Testis (tissue), 2 donors: ENCODE measurements at regions not wholly inside any gene's neighbourhood (a gene's known extent, or its start where the extent isn't known, plus 50 kb on each side); places are given as distances from the start of the nearest gene placed in this dataset.

ENCODE experiments used
- DNase-seq: peaks from one replicate; pipeline ENCODE4 v3.0.0-alpha.2; 2019
- H3K27ac ChIP-seq, 2 donors: fragments of 200-600 bp; sonication (generic); one replicate each; pipeline ENCODE4 v1.5.1; 2019
- H3K27me3 ChIP-seq: fragments of 200-600 bp; sonication (generic); one replicate; pipeline ENCODE4 v1.5.1; 2019
- H3K36me3 ChIP-seq: fragments of 200-600 bp; sonication (generic); one replicate; pipeline ENCODE4 v1.5.1; 2017; ENCODE audit warnings: low read depth; ENCODE audit errors: missing control alignments
- H3K4me1 ChIP-seq: fragments of 200-600 bp; sonication (generic); one replicate; pipeline ENCODE4 v1.5.1; 2019
- H3K4me3 ChIP-seq, 2 donors: fragments of 200-600 bp; sonication (generic); one replicate each; pipeline ENCODE4 v1.5.1; 2017 to 2019
- H3K9me3 ChIP-seq: fragments of 200-600 bp; sonication (generic); one replicate; pipeline ENCODE4 v1.5.1; 2017
- POLR2A ChIP-seq: fragments of 450-650 bp; IDR thresholded peaks from one replicate; pipeline ENCODE4 v1.6.1; 2017; ENCODE audit warnings: antibody characterized with exemption, mild to moderate bottlenecking, moderate library complexity
- WGBS, 2 donors: methylation state at CpG; one replicate each; pipeline ENCODE4 v1.1.5; 2018; 5-methylcytosine and 5-hydroxymethylcytosine counted together
- intact Hi-C: fragments of 100-400 bp; cut with DNase I; formaldehyde crosslinking; loops from one replicate; pipeline ENCODE4 v1.15.1; 2023; ENCODE audit warnings: low total_unique reads
- TF ChIP-seq, protein P1 (sequence below), 3 experiments: fragments of 450-650 bp in 2 of 3; fragments of 200-600 bp in 1 of 3; sonication (generic) in 1 of 3; IDR thresholded peaks; one replicate each; pipeline ENCODE4 v1.5.1; 2016 to 2019; ENCODE audit warnings: antibody characterized with exemption in 3 of 3, mild to moderate bottlenecking in 2 of 3, moderate library complexity in 1 of 3

DNA sequence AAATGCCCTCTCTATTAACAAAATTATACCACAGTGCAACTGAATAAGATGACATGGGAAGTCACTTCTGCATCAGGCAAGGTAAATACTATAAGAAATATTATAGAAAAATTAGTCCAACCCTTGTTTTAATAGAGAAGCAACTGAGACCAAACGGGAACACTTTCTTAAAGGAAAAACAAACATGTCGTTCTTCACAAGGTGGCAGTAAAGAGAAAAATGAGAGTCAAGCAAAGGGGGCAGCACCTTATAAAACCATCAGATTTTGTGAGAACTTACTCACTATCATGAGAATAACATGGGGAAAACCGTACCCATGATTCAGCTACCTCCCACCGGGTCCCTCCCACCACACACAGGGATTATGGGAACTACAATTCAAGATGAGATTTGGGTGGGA, 481.7 kb upstream of the CRIM1 start:
- WGBS, 2 donors: 67 to 87% methylated on average over 4 of the region's 4 CpGs
- Histone ChIP-seq H3K9me3 (no peaks in the 10 kb centered on the region), H3K4me1 (no peaks in the 10 kb centered on the region), H3K27ac (no peak overlapping the region), H3K36me3 (no peaks in the 10 kb centered on the region), H3K27me3 (no peaks in the 10 kb centered on the region), H3K4me3 (no peak overlapping the region)
- TF ChIP-seq, protein P1, sequence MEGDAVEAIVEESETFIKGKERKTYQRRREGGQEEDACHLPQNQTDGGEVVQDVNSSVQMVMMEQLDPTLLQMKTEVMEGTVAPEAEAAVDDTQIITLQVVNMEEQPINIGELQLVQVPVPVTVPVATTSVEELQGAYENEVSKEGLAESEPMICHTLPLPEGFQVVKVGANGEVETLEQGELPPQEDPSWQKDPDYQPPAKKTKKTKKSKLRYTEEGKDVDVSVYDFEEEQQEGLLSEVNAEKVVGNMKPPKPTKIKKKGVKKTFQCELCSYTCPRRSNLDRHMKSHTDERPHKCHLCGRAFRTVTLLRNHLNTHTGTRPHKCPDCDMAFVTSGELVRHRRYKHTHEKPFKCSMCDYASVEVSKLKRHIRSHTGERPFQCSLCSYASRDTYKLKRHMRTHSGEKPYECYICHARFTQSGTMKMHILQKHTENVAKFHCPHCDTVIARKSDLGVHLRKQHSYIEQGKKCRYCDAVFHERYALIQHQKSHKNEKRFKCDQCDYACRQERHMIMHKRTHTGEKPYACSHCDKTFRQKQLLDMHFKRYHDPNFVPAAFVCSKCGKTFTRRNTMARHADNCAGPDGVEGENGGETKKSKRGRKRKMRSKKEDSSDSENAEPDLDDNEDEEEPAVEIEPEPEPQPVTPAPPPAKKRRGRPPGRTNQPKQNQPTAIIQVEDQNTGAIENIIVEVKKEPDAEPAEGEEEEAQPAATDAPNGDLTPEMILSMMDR (IDR thresholded peaks at IDR 0.05): no peak
- no peak for TF ChIP-seq POLR2A
- DNase-seq: no peak
- intact Hi-C loops: no loop called here

DNA sequence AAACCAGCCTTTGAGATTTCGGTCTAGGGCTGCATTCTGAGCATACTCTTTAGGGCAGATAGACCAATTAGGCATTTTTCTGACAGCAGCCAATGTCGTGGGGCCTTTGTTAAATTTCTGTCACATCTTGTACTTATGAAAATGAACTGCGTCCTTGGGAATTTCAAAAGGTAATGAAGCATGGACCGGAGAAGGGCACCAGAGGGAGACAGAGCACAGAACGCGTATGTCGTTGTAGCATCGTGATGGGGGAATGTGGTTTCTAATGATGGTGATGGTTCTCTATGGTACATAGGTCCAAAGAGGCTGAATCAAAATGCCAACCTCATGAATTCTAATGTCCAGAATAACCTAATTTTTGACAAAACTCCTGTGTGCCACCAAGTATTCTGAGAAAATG, 483.9 kb upstream of the CRIM1 start:
- Histone ChIP-seq H3K36me3 (no peaks in the 10 kb centered on the region), H3K27ac (no peak overlapping the region), H3K4me3 (no peak overlapping the region), H3K4me1 (no peaks in the 10 kb centered on the region), H3K27me3 (no peaks in the 10 kb centered on the region), H3K9me3 (no peaks in the 10 kb centered on the region)
- TF ChIP-seq, protein P1 (IDR thresholded peaks at IDR 0.05): no peak
- TF ChIP-seq POLR2A: no peak
- intact Hi-C loops: no loop called here
- DNase-seq: no peak
- 57 to 75% methylated on average over 8 of the region's 8 CpGs for WGBS, 2 donors

DNA sequence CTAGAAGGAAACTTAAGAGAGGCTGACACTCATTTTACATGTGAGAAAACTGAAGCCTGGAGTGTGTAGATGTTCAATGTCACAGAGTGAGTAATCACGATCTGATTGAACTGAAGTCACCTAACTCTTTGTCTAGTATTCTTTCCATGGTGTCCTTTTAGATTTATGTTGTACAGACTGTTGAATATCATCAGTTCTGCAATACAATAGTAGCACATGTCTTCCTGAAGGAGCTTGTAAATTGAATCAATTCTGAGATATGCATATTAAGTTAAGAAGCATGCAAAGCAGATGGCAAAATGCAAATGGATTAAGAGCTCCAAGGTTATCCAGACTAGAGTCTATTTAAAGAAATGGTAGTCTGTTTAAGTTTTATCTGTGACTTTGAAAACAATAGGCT, 484.9 kb upstream of the CRIM1 start:
- Histone ChIP-seq H3K4me3 (no peak overlapping the region), H3K9me3 (no peaks in the 10 kb centered on the region), H3K27me3 (no peaks in the 10 kb centered on the region), H3K4me1 (no peaks in the 10 kb centered on the region), H3K27ac (no peak overlapping the region), H3K36me3 (no peaks in the 10 kb centered on the region)
- WGBS, 2 donors: 70% methylated on average over 1 of the region's 1 CpG
- no peak for TF ChIP-seq POLR2A
- TF ChIP-seq, protein P1 (IDR thresholded peaks at IDR 0.05): no peak
- intact Hi-C loops: no loop called here
- DNase-seq: no peak

DNA sequence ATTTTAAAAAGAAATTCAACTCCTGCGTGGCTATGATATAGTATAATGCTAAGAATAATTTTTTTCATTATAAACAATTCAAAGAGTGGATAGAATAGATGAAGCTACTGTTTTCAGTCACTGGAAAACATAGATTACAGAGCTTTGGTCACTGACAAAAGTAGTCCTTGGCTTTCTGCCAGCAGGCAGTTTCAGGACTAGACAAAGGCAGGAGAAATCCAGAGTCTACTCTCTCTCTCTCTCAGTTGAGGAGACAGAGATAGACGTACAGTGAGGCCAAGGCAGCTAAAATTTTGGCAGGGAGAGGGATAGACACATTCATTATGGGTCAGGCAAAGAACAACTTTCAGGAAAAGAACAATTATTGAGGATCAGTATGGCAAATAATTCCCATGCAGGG, 491.4 kb upstream of the CRIM1 start:
- Histone ChIP-seq H3K9me3 (no peaks in the 10 kb centered on the region), H3K27me3 (no peaks in the 10 kb centered on the region), H3K4me1 (no peaks in the 10 kb centered on the region), H3K36me3 (no peaks in the 10 kb centered on the region), H3K4me3 (no peak overlapping the region), H3K27ac (no peak overlapping the region)
- no peak for DNase-seq
- intact Hi-C loops: no loop called here
- TF ChIP-seq POLR2A: no peak
- TF ChIP-seq, protein P1 (IDR thresholded peaks at IDR 0.05): no peak
- WGBS, 2 donors: 43% methylated on average over 2 of the region's 2 CpGs

DNA sequence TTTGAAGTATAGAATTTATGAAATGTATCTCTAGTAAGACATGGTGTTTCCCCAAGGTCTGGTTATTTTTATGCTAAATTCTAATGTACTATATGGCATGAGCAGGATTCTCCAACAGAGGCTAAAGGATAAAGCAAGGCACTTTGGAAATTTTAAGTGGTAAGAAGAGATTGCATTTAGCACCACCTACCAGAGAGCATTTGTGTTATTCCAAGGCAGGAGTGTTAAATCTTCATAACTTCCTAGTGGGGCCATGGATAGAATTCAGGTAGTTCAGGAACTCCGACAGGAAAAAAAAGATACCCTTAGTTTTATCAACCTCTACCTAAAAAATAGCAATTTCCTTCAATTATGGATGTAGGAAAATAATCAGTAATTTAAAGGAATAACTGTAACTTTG, 497.4 kb upstream of the CRIM1 start:
- Histone ChIP-seq H3K27ac (no peak overlapping the region), H3K4me1 (no peaks in the 10 kb centered on the region), H3K9me3 (no peaks in the 10 kb centered on the region), H3K4me3 (no peak overlapping the region), H3K27me3 (no peaks in the 10 kb centered on the region), H3K36me3 (no peaks in the 10 kb centered on the region)
- no peak for TF ChIP-seq POLR2A
- TF ChIP-seq, protein P1 (IDR thresholded peaks at IDR 0.05): no peak
- intact Hi-C loops: no loop called here
- 90 to 100% methylated on average over 1 of the region's 1 CpG for WGBS, 2 donors
- no peak for DNase-seq
